ENCODE measurements at regions not wholly inside any gene's neighbourhood (a gene's known extent, or its start where the extent isn't known, plus 50 kb on each side); places are given as distances from the start of the nearest gene placed in this dataset.

GRCh38 chr7:42534441-42534840 is 297.4 kb upstream of the GLI3 start:
- no peak for DNase-seq (ENCODE audit: low read depth, low spot score)
- POLR2A ChIA-PET = no interaction called here
- RAD21 ChIA-PET (ENCODE audit: low non-redundant PET in 1 of 2, low total read pairs in 2 of 2, uncharacterized antibody in 2 of 2, unreplicated experiment in 2 of 2) = no interaction called here

DNA sequence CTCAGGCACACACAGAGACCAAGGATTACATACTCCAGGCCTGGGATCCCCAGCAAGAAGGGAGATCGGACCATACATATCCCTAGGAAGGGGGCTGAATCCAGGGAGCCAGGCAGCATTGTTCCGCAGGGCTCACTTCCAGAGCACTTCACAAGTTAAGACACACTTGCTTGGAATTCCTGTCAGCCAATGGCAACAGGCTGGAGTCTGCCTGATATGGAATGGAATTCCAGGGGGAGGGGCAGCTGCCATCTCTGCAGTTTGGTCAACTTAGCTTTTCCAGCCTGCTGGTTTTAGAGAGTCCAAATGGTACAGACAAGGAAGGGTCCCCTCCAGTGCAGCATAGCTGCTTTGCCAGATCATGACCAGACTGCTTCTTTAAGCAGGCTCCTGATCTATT is 290.0 kb upstream of the GLI3 start:
- CTCF ChIA-PET = no interaction called here
- Histone ChIP-seq H3K36me3 (ENCODE audit: control insufficient read depth in 1 of 2, insufficient read depth in 2 of 2, low read length in 2 of 2) (no peaks in the 10 kb centered on the region), H3K9ac (ENCODE audit: low read length) (no peak overlapping the region), H2AFZ (ENCODE audit: low read depth, low read length, poor library complexity, severe bottlenecking) (no peak overlapping the region), H3K4me3 (replicated peaks in 1 of 2; ENCODE audit: low read depth in 1 of 2, low read length in 2 of 2) (no peak overlapping the region), H3K4me2 (ENCODE audit: low read length) (no peak overlapping the region), H3K4me1 (ENCODE audit: control insufficient read depth in 1 of 2, insufficient read depth in 2 of 2, low read length in 2 of 2) (no peaks in the 10 kb centered on the region), H3K27me3 (ENCODE audit: insufficient read depth, low read length) (no peaks in the 10 kb centered on the region), H3K79me2 (ENCODE audit: insufficient read depth, low read length) (no peaks in the 10 kb centered on the region), H3K9me2 (ENCODE audit: insufficient read depth) (no peaks in the 10 kb centered on the region), H3K27ac (ENCODE audit: low read depth, low read length) (no peak overlapping the region), H4K20me1 (ENCODE audit: insufficient read depth) (no peaks in the 10 kb centered on the region), H3K9me3 (ENCODE audit: control insufficient read depth in 1 of 2, insufficient read depth in 1 of 2, low read depth in 1 of 2, low read length in 2 of 2) (peaks cover 0 to 4% of the 10 kb centered on the region in 2 experiments; a peak in 2 of 4 replicates)
- POLR2A ChIA-PET = no interaction called here
- no TSS peak for BruUV-seq (replicated peaks)
- DNase-seq (ENCODE audit: low read depth, low spot score) (no peak), ATAC-seq (no peak)
- intact Hi-C loops (cut with micrococcal nuclease) = no loop called here
- RAD21 ChIA-PET (ENCODE audit: low non-redundant PET in 1 of 2, low total read pairs in 2 of 2, uncharacterized antibody in 2 of 2, unreplicated experiment in 2 of 2) = no interaction called here
- TF ChIP-seq EZH2 (IDR thresholded peaks at IDR 0.05) (no peak), POLR2A (IDR thresholded peaks at IDR 0.05; ENCODE audit: borderline replicate concordance, extremely low read depth, insufficient read depth, insufficient read length) (no peak), YY1 (IDR thresholded peaks at IDR 0.05; ENCODE audit: extremely low read depth, insufficient replicate concordance, low read depth, low read length) (no peak), TCF7L2 (IDR thresholded peaks at IDR 0.05; ENCODE audit: borderline replicate concordance, extremely low read depth, insufficient read depth, insufficient read length) (no peak), ZFX (IDR thresholded peaks at IDR 0.05) (no peak), RAD21 (IDR thresholded peaks at IDR 0.05; ENCODE audit: low read depth) (no peak), ZBTB33 (IDR thresholded peaks at IDR 0.05; ENCODE audit: extremely low read depth, insufficient replicate concordance, low read length) (no peak), FOSL1 (IDR thresholded peaks at IDR 0.05; ENCODE audit: low read depth) (no peak)
- TF ChIP-seq, protein P1, sequence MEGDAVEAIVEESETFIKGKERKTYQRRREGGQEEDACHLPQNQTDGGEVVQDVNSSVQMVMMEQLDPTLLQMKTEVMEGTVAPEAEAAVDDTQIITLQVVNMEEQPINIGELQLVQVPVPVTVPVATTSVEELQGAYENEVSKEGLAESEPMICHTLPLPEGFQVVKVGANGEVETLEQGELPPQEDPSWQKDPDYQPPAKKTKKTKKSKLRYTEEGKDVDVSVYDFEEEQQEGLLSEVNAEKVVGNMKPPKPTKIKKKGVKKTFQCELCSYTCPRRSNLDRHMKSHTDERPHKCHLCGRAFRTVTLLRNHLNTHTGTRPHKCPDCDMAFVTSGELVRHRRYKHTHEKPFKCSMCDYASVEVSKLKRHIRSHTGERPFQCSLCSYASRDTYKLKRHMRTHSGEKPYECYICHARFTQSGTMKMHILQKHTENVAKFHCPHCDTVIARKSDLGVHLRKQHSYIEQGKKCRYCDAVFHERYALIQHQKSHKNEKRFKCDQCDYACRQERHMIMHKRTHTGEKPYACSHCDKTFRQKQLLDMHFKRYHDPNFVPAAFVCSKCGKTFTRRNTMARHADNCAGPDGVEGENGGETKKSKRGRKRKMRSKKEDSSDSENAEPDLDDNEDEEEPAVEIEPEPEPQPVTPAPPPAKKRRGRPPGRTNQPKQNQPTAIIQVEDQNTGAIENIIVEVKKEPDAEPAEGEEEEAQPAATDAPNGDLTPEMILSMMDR (IDR thresholded peaks at IDR 0.05 in 2 of 3, conservative IDR thresholded peaks at IDR 0.05 in 1 of 3; ENCODE audit: borderline replicate concordance in 1 of 3, insufficient read depth in 1 of 3, low read depth in 2 of 3, low read length in 2 of 3) = no peak

More at GRCh38 chr7:42534441-42534840, 297.4 kb upstream of the GLI3 start:
- Histone ChIP-seq H3K9me3 (ENCODE audit: control insufficient read depth in 1 of 2, insufficient read depth in 1 of 2, low read depth in 1 of 2, low read length in 2 of 2) (peaks cover 0 to 5% of the 10 kb centered on the region in 2 experiments; a peak in 1 of 4 replicates), H3K4me3 (replicated peaks in 1 of 2; ENCODE audit: low read depth in 1 of 2, low read length in 2 of 2) (no peak overlapping the region), H4K20me1 (ENCODE audit: insufficient read depth) (no peaks in the 10 kb centered on the region), H2AFZ (ENCODE audit: low read depth, low read length, poor library complexity, severe bottlenecking) (no peak overlapping the region), H3K27ac (ENCODE audit: low read depth, low read length) (no peak overlapping the region), H3K79me2 (ENCODE audit: insufficient read depth, low read length) (no peaks in the 10 kb centered on the region), H3K36me3 (ENCODE audit: control insufficient read depth in 1 of 2, insufficient read depth in 2 of 2, low read length in 2 of 2) (no peaks in the 10 kb centered on the region), H3K4me2 (ENCODE audit: low read length) (no peak overlapping the region), H3K27me3 (ENCODE audit: insufficient read depth, low read length) (no peaks in the 10 kb centered on the region), H3K4me1 (ENCODE audit: control insufficient read depth in 1 of 2, insufficient read depth in 2 of 2, low read length in 2 of 2) (no peaks in the 10 kb centered on the region), H3K9me2 (ENCODE audit: insufficient read depth) (no peaks in the 10 kb centered on the region), H3K9ac (ENCODE audit: low read length) (no peak overlapping the region)
- CTCF ChIA-PET = no interaction called here
- intact Hi-C loops (cut with micrococcal nuclease) = no loop called here
- BruUV-seq (replicated peaks) = no TSS peak
- TF ChIP-seq SRF (IDR thresholded peaks at IDR 0.05; ENCODE audit: low read depth) (no peak), ZFX (IDR thresholded peaks at IDR 0.05) (no peak), FOSL1 (IDR thresholded peaks at IDR 0.05; ENCODE audit: low read depth) (no peak), CEBPB (IDR thresholded peaks at IDR 0.05; ENCODE audit: low read depth) (no peak), ATF3 (IDR thresholded peaks at IDR 0.05) (no peak), EZH2 (IDR thresholded peaks at IDR 0.05) (no peak)
- ATAC-seq = no peak
